NCI-H510A treated with DMSO at 0.1 percent for 48 hours (cell line): ENCODE measurements at regions not wholly inside any gene's neighbourhood (a gene's known extent, or its start where the extent isn't known, plus 50 kb on each side); places are given as distances from the start of the nearest gene placed in this dataset.
"Not testable (repeated sequence)": the region's sequence is repeated elsewhere in the genome, so short reads cannot be mapped to it uniquely, and the experiment has no call there.

ENCODE experiments used
- DNase-seq: peaks from one replicate; lab custom pipeline; 2025; lab: John Stamatoyannopoulos, UW

- no peak for DNase-seq
Measured at GRCh38 chr5:21603796-21604195, 1249.3 kb downstream of the CDH12 start.

- DNase-seq, result no peak
Measured at GRCh38 chr5:21594566-21594965, 1258.6 kb downstream of the CDH12 start.

- no peak for DNase-seq
Measured at GRCh38 chr5:21593261-21593660, 1259.9 kb downstream of the CDH12 start.

GRCh38 chr5:21581508-21581907 is 1271.6 kb downstream of the CDH12 start:
- peak; percentile 60 for DNase-seq

- DNase-seq, result no peak
Measured at GRCh38 chr5:21574961-21575360, 1278.2 kb downstream of the CDH12 start.

GRCh38 chr5:21574438-21574837 is 1278.7 kb downstream of the CDH12 start:
- no peak for DNase-seq

GRCh38 chr5:21573416-21574314 is 1279.5 kb downstream of the CDH12 start:
- DNase-seq, result no peak

GRCh38 chr5:21571196-21571595 is 1281.9 kb downstream of the CDH12 start:
- DNase-seq, result not testable (repeated sequence)

- DNase-seq, result not testable (repeated sequence)
Measured at GRCh38 chr5:21559109-21559508, 1294.0 kb downstream of the CDH12 start.

GRCh38 chr5:21552263-21552662 is 1300.9 kb downstream of the CDH12 start:
- DNase-seq, result not testable (repeated sequence)

- not testable (repeated sequence) for DNase-seq
Measured at GRCh38 chr5:21550916-21551315, 1302.2 kb downstream of the CDH12 start.

GRCh38 chr5:21547656-21548055 is 1305.5 kb downstream of the CDH12 start:
- not testable (repeated sequence) for DNase-seq

GRCh38 chr5:21535114-21535513 is 1318.0 kb downstream of the CDH12 start:
- DNase-seq, result not testable (repeated sequence)

- not testable (repeated sequence) for DNase-seq
Measured at GRCh38 chr5:21521157-21521556, 1332.0 kb downstream of the CDH12 start.

- DNase-seq, result not testable (repeated sequence)
Measured at GRCh38 chr5:21496926-21497325, 1356.2 kb downstream of the CDH12 start.

GRCh38 chr5:21496056-21496455 is 1357.1 kb downstream of the CDH12 start:
- DNase-seq, result not testable (repeated sequence)

GRCh38 chr5:21495235-21495634 is 1357.9 kb downstream of the CDH12 start:
- not testable (repeated sequence) for DNase-seq

- DNase-seq, result not testable (repeated sequence)
Measured at GRCh38 chr5:21494033-21494432, 1359.1 kb downstream of the CDH12 start.

GRCh38 chr5:21491182-21491581 is 1362.0 kb downstream of the CDH12 start:
- not testable (repeated sequence) for DNase-seq

GRCh38 chr5:21488828-21489227 is 1364.3 kb downstream of the CDH12 start:
- not testable (repeated sequence) for DNase-seq

- not testable (repeated sequence) for DNase-seq
Measured at GRCh38 chr5:21485458-21486000, 1367.6 kb downstream of the CDH12 start.

- DNase-seq, result not testable (repeated sequence)
Measured at GRCh38 chr5:21484498-21484889, 1368.7 kb downstream of the CDH12 start.

GRCh38 chr5:21483790-21484497 is 1369.2 kb downstream of the CDH12 start:
- not testable (repeated sequence) for DNase-seq
